H9 (cell line): ENCODE measurements at regions not wholly inside any gene's neighbourhood (a gene's known extent, or its start where the extent isn't known, plus 50 kb on each side); places are given as distances from the start of the nearest gene placed in this dataset.
"Not testable (repeated sequence)": the region's sequence is repeated elsewhere in the genome, so short reads cannot be mapped to it uniquely, and the experiment has no call there.

Source experiments
- DNase-seq: peaks from one replicate; pipeline ENCODE4 v3.0.0-alpha.2; 2017
- H2AFZ ChIP-seq: one replicate; pipeline ENCODE4 v1.6.1; 2013; ENCODE audit warnings: mild to moderate bottlenecking, low read length, control low read depth, moderate library complexity
- H2AK5ac ChIP-seq: 2 replicates; pipeline ENCODE4 v1.6.1; 2013; ENCODE audit warnings: low read length, control low read depth, mixed read lengths; ENCODE audit not compliant: insufficient read length
- H2BK120ac ChIP-seq: one replicate; pipeline ENCODE4 v1.6.1; 2013; ENCODE audit warnings: low read depth, mild to moderate bottlenecking, low read length, control low read depth, inconsistent platforms; ENCODE audit not compliant: poor library complexity, severe bottlenecking
- H2BK12ac ChIP-seq: 2 replicates; pipeline ENCODE4 v1.6.1; 2013; ENCODE audit warnings: low read length, control low read depth, mixed read lengths, low read depth; ENCODE audit not compliant: insufficient read length
- H2BK15ac ChIP-seq: 2 replicates; pipeline ENCODE4 v1.6.1; 2013; ENCODE audit warnings: low read depth, low read length, control low read depth
- H2BK20ac ChIP-seq: one replicate; pipeline ENCODE4 v1.6.1; 2013; ENCODE audit warnings: low read depth, mild to moderate bottlenecking, low read length, control low read depth, inconsistent platforms; ENCODE audit not compliant: poor library complexity, severe bottlenecking
- H2BK5ac ChIP-seq: 2 replicates; pipeline ENCODE4 v1.6.1; 2013; ENCODE audit warnings: low read length, control low read depth, mixed read lengths; ENCODE audit not compliant: insufficient read length
- H3K14ac ChIP-seq: 2 replicates; pipeline ENCODE4 v1.6.1; 2013; ENCODE audit warnings: low read length, control low read depth; ENCODE audit not compliant: insufficient read depth
- H3K18ac ChIP-seq: 2 replicates; pipeline ENCODE4 v1.6.1; 2013; ENCODE audit warnings: low read depth, mild to moderate bottlenecking, mixed read lengths, low read length, control low read depth; ENCODE audit not compliant: insufficient read length
- H3K23ac ChIP-seq: 2 replicates; pipeline ENCODE4 v1.6.1; 2013; ENCODE audit warnings: low read length, control low read depth, mixed read lengths, low read depth; ENCODE audit not compliant: insufficient read length
- H3K23me2 ChIP-seq: 2 replicates; pipeline ENCODE4 v1.6.1; 2013; ENCODE audit warnings: low read depth, mild to moderate bottlenecking, mixed read lengths, low read length, control low read depth; ENCODE audit not compliant: insufficient read length, poor library complexity, severe bottlenecking
- H3K27ac ChIP-seq: 2 replicates; pipeline ENCODE4 v1.5.1; 2013; ENCODE audit warnings: low read length, control low read depth, mixed read lengths, low read depth; ENCODE audit not compliant: insufficient read length
- H3K27me3 ChIP-seq: 2 replicates; pipeline ENCODE4 v1.6.1; 2013; ENCODE audit warnings: low read length, control low read depth, inconsistent platforms; ENCODE audit not compliant: insufficient read depth
- H3K4ac ChIP-seq: 2 replicates; pipeline ENCODE4 v1.6.1; 2013; ENCODE audit warnings: low read depth, mild to moderate bottlenecking, control low read depth, inconsistent platforms, low read length, moderate library complexity
- H3K4me1 ChIP-seq: 2 replicates; pipeline ENCODE4 v1.6.1; 2013; ENCODE audit warnings: low read length, control low read depth, inconsistent platforms; ENCODE audit not compliant: insufficient read depth
- H3K4me2 ChIP-seq: 2 replicates; pipeline ENCODE4 v1.6.1; 2013; ENCODE audit warnings: low read length, control low read depth, mixed read lengths; ENCODE audit not compliant: insufficient read length, insufficient read depth
- H3K56ac ChIP-seq: 2 replicates; pipeline ENCODE4 v1.6.1; 2013; ENCODE audit warnings: low read depth, mild to moderate bottlenecking, mixed read lengths, low read length, control low read depth; ENCODE audit not compliant: insufficient read length
- H3K79me1 ChIP-seq: 2 replicates; pipeline ENCODE4 v1.6.1; 2013; ENCODE audit warnings: low read depth, mild to moderate bottlenecking, moderate library complexity, low read length, control low read depth, inconsistent platforms; ENCODE audit not compliant: insufficient read depth, poor library complexity, severe bottlenecking
- H3K79me2 ChIP-seq: 2 replicates; pipeline ENCODE4 v1.6.1; 2013; ENCODE audit warnings: low read length, control low read depth, inconsistent platforms; ENCODE audit not compliant: insufficient read depth
- H3K9ac ChIP-seq: 2 replicates; pipeline ENCODE4 v1.6.1; 2013; ENCODE audit warnings: low read length, control low read depth, mixed read lengths; ENCODE audit not compliant: insufficient read length; ENCODE audit errors: extremely low read depth
- H3K9me3 ChIP-seq: one replicate; pipeline ENCODE4 v1.6.1; 2013; ENCODE audit warnings: low read depth, low read length, inconsistent platforms; ENCODE audit not compliant: control insufficient read depth
- H3T11ph ChIP-seq: one replicate; pipeline ENCODE4 v1.6.1; 2013; ENCODE audit warnings: mild to moderate bottlenecking, low read length, control low read depth, inconsistent platforms
- H4K20me1 ChIP-seq: one replicate; pipeline ENCODE4 v1.6.1; 2013; ENCODE audit not compliant: control insufficient read depth, insufficient read length, insufficient read depth
- H4K5ac ChIP-seq: 2 replicates; pipeline ENCODE4 v1.6.1; 2013; ENCODE audit warnings: low read depth, mild to moderate bottlenecking, mixed read lengths, low read length, control low read depth; ENCODE audit not compliant: insufficient read length
- H4K8ac ChIP-seq: replicated peaks from 2 replicates; pipeline ENCODE4 v1.6.1; 2013; ENCODE audit warnings: low read length, control low read depth, mixed read lengths, low read depth; ENCODE audit not compliant: insufficient read length
- H4K91ac ChIP-seq: 2 replicates; pipeline ENCODE4 v1.6.1; 2013; ENCODE audit warnings: low read depth, mild to moderate bottlenecking, moderate library complexity, mixed read lengths, low read length, control low read depth; ENCODE audit not compliant: insufficient read length
- H3K27ac Mint-ChIP-seq, 3 experiments: 2 replicates in 2 of 3; 3 replicates in 1 of 3; pipeline ENCODE4 v1.8.0; 2020 to 2021; ENCODE audit warnings: mixed read lengths in 3 of 3, mild to moderate bottlenecking in 1 of 3, moderate library complexity in 1 of 3
- H3K27me3 Mint-ChIP-seq: 2 replicates; pipeline ENCODE4 v1.8.0; 2021; ENCODE audit warnings: low read depth, mild to moderate bottlenecking, moderate library complexity, mixed read lengths
- H3K36me3 Mint-ChIP-seq, 3 experiments: 2 replicates in 2 of 3; 3 replicates in 1 of 3; pipeline ENCODE4 v1.8.0; 2020 to 2021; ENCODE audit warnings: low read depth in 3 of 3, mixed read lengths in 3 of 3; ENCODE audit not compliant: insufficient read depth in 1 of 3
- H3K4me1 Mint-ChIP-seq, 2 experiments: 2 replicates each; pipeline ENCODE4 v1.8.0; 2020; ENCODE audit warnings: mixed read lengths in 2 of 2
- H3K4me3 Mint-ChIP-seq, 2 experiments: 2 replicates in 1 of 2; 3 replicates in 1 of 2; pipeline ENCODE4 v1.8.0; 2020 to 2021; ENCODE audit warnings: mild to moderate bottlenecking in 2 of 2, mixed read lengths in 2 of 2, moderate library complexity in 1 of 2
- H3K9me3 Mint-ChIP-seq, 2 experiments: 2 replicates in 1 of 2; 3 replicates in 1 of 2; pipeline ENCODE4 v1.8.0; 2020; ENCODE audit warnings: mild to moderate bottlenecking in 2 of 2, mixed read lengths in 2 of 2, moderate library complexity in 1 of 2
- WGBS: extraction: QIAGEN DNeasy Blood & Tissue Kit; methylation state at CpG from one replicate; pipeline ENCODE4 v1.1.7; 2013; ENCODE audit warnings: missing lambda C conversion rate, low lambda C conversion rate, mixed read lengths; ENCODE audit not compliant: insufficient read length; ENCODE audit errors: extremely low coverage; 5-methylcytosine and 5-hydroxymethylcytosine counted together
- TF ChIP-seq, protein P1 (sequence below): fragments of 200-600 bp; sonication (generic); conservative IDR thresholded peaks from 3 replicates; pipeline ENCODE4 v1.8.0; 2021; ENCODE audit warnings: antibody characterized with exemption, mild to moderate bottlenecking

DNA sequence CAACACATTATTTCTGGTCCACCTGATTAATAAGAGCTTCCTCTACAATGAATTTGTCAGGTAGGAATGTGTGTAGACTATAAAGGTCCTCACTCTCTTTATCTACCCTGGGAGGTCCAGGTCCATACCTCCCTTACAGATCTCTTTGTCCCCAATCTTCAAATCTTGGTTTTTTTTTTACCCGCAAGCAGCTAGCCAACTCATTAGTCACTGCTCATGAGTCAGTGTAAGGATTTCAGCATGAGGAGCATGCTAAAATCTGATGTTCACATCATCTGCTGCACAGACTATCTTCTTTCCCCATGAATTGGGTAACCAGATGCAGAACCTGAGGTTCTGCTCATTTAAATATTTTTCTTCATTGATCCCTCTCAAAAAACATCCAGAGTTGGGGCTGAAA is 397.0 kb upstream of the ISX start:
- H4K91ac ChIP-seq, result no peak overlapping the region

DNA sequence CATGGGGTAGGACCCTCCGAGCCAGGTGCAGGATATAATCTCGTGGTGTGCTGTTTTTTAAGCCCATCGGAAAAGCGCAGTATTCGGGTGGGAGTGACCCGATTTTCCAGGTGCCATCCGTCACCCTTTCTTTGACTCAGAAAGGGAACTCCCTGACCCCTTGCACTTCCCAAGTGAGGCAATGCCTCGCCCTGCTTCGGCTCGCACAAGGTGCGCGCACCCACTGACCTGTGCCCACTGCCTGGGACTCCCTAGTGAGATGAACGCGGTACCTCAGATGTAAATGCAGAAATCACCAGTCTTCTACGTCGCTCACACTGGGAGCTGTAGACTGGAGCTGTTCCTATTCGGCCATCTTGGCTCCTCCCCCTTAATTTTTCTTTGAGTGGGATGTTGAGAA is 382.9 kb upstream of the ISX start:
- not testable (repeated sequence) for H2BK20ac ChIP-seq, H2BK12ac ChIP-seq, H4K8ac ChIP-seq, H3K4me1 ChIP-seq, H3K56ac ChIP-seq, H3K9ac ChIP-seq, H3K79me1 ChIP-seq, H4K5ac ChIP-seq, DNase-seq, H3K18ac ChIP-seq, H3K4me2 ChIP-seq, H2BK15ac ChIP-seq, H2BK120ac ChIP-seq, H4K20me1 ChIP-seq, H3K27me3 Mint-ChIP-seq, H3K23ac ChIP-seq, H2AFZ ChIP-seq, H4K91ac ChIP-seq, H3K4ac ChIP-seq, H2AK5ac ChIP-seq, H3K9me3 ChIP-seq, H3K79me2 ChIP-seq, H3K4me1 Mint-ChIP-seq, H3K14ac ChIP-seq, H3K36me3 Mint-ChIP-seq, H3K27ac Mint-ChIP-seq, H3K27me3 ChIP-seq, H3K27ac ChIP-seq, H3T11ph ChIP-seq, H3K23me2 ChIP-seq, H3K9me3 Mint-ChIP-seq, H2BK5ac ChIP-seq
- peak overlapping the region in 1 of 2 experiments; percentile 44; a peak in 2 of 5 replicates for H3K4me3 Mint-ChIP-seq
- WGBS, result no CpG with 5 or more reads among the region's 17 CpGs

More for the DNA sequence above, 397.0 kb upstream of the ISX start:
- no peaks in the 10 kb centered on the region; a peak in 2 of 5 replicates for H3K9me3 Mint-ChIP-seq
- Histone ChIP-seq H3K79me1 (no peaks in the 10 kb centered on the region), H3K56ac (no peak overlapping the region), H3K79me2 (no peaks in the 10 kb centered on the region), H2BK120ac (no peak overlapping the region), H3K23ac (no peak overlapping the region), H3K18ac (no peak overlapping the region), H4K20me1 (no peaks in the 10 kb centered on the region), H2BK12ac (no peak overlapping the region), H3K4me1 (no peaks in the 10 kb centered on the region), H4K5ac (no peak overlapping the region), H4K8ac (no peak overlapping the region), H2AFZ (no peak overlapping the region), H3K27me3 (no peaks in the 10 kb centered on the region), H2BK5ac (no peak overlapping the region), H3K23me2 (no peaks in the 10 kb centered on the region), H3K9ac (no peak overlapping the region), H3K27ac (no peak overlapping the region), H3K4ac (no peak overlapping the region), H3K14ac (no peak overlapping the region), H2BK20ac (no peak overlapping the region), H3K9me3 (no peaks in the 10 kb centered on the region), H3K4me2 (no peak overlapping the region), H2AK5ac (no peak overlapping the region), H3T11ph (no peak overlapping the region), H2BK15ac (no peak overlapping the region)
- WGBS, result no CpG with 5 or more reads among the region's 1 CpG
- H3K27ac Mint-ChIP-seq, result no peak overlapping the region
- H3K36me3 Mint-ChIP-seq, result no peaks in the 10 kb centered on the region
- no peaks in the 10 kb centered on the region for H3K4me1 Mint-ChIP-seq
- no peak for DNase-seq
- no peak overlapping the region for H3K4me3 Mint-ChIP-seq
- TF ChIP-seq, protein P1, sequence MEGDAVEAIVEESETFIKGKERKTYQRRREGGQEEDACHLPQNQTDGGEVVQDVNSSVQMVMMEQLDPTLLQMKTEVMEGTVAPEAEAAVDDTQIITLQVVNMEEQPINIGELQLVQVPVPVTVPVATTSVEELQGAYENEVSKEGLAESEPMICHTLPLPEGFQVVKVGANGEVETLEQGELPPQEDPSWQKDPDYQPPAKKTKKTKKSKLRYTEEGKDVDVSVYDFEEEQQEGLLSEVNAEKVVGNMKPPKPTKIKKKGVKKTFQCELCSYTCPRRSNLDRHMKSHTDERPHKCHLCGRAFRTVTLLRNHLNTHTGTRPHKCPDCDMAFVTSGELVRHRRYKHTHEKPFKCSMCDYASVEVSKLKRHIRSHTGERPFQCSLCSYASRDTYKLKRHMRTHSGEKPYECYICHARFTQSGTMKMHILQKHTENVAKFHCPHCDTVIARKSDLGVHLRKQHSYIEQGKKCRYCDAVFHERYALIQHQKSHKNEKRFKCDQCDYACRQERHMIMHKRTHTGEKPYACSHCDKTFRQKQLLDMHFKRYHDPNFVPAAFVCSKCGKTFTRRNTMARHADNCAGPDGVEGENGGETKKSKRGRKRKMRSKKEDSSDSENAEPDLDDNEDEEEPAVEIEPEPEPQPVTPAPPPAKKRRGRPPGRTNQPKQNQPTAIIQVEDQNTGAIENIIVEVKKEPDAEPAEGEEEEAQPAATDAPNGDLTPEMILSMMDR, result no peak
- peaks cover 11% of the 10 kb centered on the region for H3K27me3 Mint-ChIP-seq
